Skin of body (tissue), 2 donors: ENCODE measurements at regions not wholly inside any gene's neighbourhood (a gene's known extent, or its start where the extent isn't known, plus 50 kb on each side); places are given as distances from the start of the nearest gene placed in this dataset. TPM values are rescaled to one million over a fixed set of nuclear protein-coding genes. Genes with fewer than 3 reads are reported as not detected.

ENCODE experiments used
- DNase-seq: peaks from one replicate; lab custom pipeline; 2025; lab: John Stamatoyannopoulos, UW
- small RNA-seq: library from RNA; depleted of rRNA; stranded (forward); fragments of <200 nt; gene quantifications from one replicate; pipeline ENCODE3, GENCODE V24; 2014; ENCODE audit warnings: low replicate concordance

- no peak for DNase-seq
Measured at GRCh38 chr1:43008115-43009060, 49.7 kb upstream of the SLC2A1 start.

Small RNA genes in the stretch of these regions (small RNA-seq; reads per million reads assigned to genes)
- not detected for gene RF00026
